ENCODE measurements at regions not wholly inside any gene's neighbourhood (a gene's known extent, or its start where the extent isn't known, plus 50 kb on each side); places are given as distances from the start of the nearest gene placed in this dataset.

- H3K4me1 ChIP-seq (ENCODE audit: control insufficient read depth, insufficient read depth, low read length, unreplicated experiment): peaks cover 22% of the 10 kb centered on the region
- no peak overlapping the region for H3K4me3 ChIP-seq (ENCODE audit: low read depth, low read length)
- H3K36me3 ChIP-seq (ENCODE audit: insufficient read depth, low read length): no peaks in the 10 kb centered on the region
- no peaks in the 10 kb centered on the region for H3K27me3 ChIP-seq (ENCODE audit: insufficient read depth, low read length)
- no peaks in the 10 kb centered on the region for H3K79me2 ChIP-seq (ENCODE audit: control insufficient read depth, insufficient read depth, low read length, unreplicated experiment)
- H2AFZ ChIP-seq (ENCODE audit: low read length, unreplicated experiment): no peak overlapping the region
- no peak overlapping the region for H3K27ac ChIP-seq (ENCODE audit: low read depth, low read length)
Measured at GRCh38 chr2:203585516-203585915, 50.4 kb upstream of the RAPH1 start.

GRCh38 chr2:203586206-203586605 is 51.1 kb upstream of the RAPH1 start:
- Histone ChIP-seq H3K27ac (ENCODE audit: low read depth, low read length) (no peak overlapping the region), H2AFZ (ENCODE audit: low read length, unreplicated experiment) (no peak overlapping the region), H3K4me3 (ENCODE audit: low read depth, low read length) (no peak overlapping the region), H3K4me1 (ENCODE audit: control insufficient read depth, insufficient read depth, low read length, unreplicated experiment) (peaks cover 24% of the 10 kb centered on the region), H3K79me2 (ENCODE audit: control insufficient read depth, insufficient read depth, low read length, unreplicated experiment) (no peaks in the 10 kb centered on the region), H3K36me3 (ENCODE audit: insufficient read depth, low read length) (no peaks in the 10 kb centered on the region), H3K27me3 (ENCODE audit: insufficient read depth, low read length) (no peaks in the 10 kb centered on the region)

- Histone ChIP-seq H3K36me3 (ENCODE audit: insufficient read depth, low read length) (no peaks in the 10 kb centered on the region), H3K27ac (ENCODE audit: low read depth, low read length) (no peak overlapping the region), H2AFZ (ENCODE audit: low read length, unreplicated experiment) (no peak overlapping the region), H3K27me3 (ENCODE audit: insufficient read depth, low read length) (no peaks in the 10 kb centered on the region), H3K4me3 (ENCODE audit: low read depth, low read length) (no peak overlapping the region), H3K4me1 (ENCODE audit: control insufficient read depth, insufficient read depth, low read length, unreplicated experiment) (peaks cover 29% of the 10 kb centered on the region), H3K79me2 (ENCODE audit: control insufficient read depth, insufficient read depth, low read length, unreplicated experiment) (no peaks in the 10 kb centered on the region)
Measured at GRCh38 chr2:203586696-203587095, 51.6 kb upstream of the RAPH1 start.

- Histone ChIP-seq H3K4me1 (ENCODE audit: control insufficient read depth, insufficient read depth, low read length, unreplicated experiment) (peaks cover 20% of the 10 kb centered on the region), H3K79me2 (ENCODE audit: control insufficient read depth, insufficient read depth, low read length, unreplicated experiment) (no peaks in the 10 kb centered on the region), H3K27me3 (ENCODE audit: insufficient read depth, low read length) (no peaks in the 10 kb centered on the region), H3K27ac (ENCODE audit: low read depth, low read length) (no peak overlapping the region), H3K4me3 (ENCODE audit: low read depth, low read length) (no peak overlapping the region), H2AFZ (ENCODE audit: low read length, unreplicated experiment) (no peak overlapping the region), H3K36me3 (ENCODE audit: insufficient read depth, low read length) (no peaks in the 10 kb centered on the region)
Measured at GRCh38 chr2:203590496-203590895, 55.4 kb upstream of the RAPH1 start.

GRCh38 chr2:203591642-203592041 is 56.5 kb upstream of the RAPH1 start:
- Histone ChIP-seq H3K4me3 (ENCODE audit: low read depth, low read length) (no peak overlapping the region), H3K79me2 (ENCODE audit: control insufficient read depth, insufficient read depth, low read length, unreplicated experiment) (no peaks in the 10 kb centered on the region), H3K36me3 (ENCODE audit: insufficient read depth, low read length) (no peaks in the 10 kb centered on the region), H2AFZ (ENCODE audit: low read length, unreplicated experiment) (no peak overlapping the region), H3K27ac (ENCODE audit: low read depth, low read length) (no peak overlapping the region), H3K27me3 (ENCODE audit: insufficient read depth, low read length) (no peaks in the 10 kb centered on the region), H3K4me1 (ENCODE audit: control insufficient read depth, insufficient read depth, low read length, unreplicated experiment) (peaks cover 25% of the 10 kb centered on the region)

GRCh38 chr2:203592470-203592869 is 57.4 kb upstream of the RAPH1 start:
- Histone ChIP-seq H3K27me3 (ENCODE audit: insufficient read depth, low read length) (no peaks in the 10 kb centered on the region), H3K4me3 (ENCODE audit: low read depth, low read length) (no peak overlapping the region), H3K4me1 (ENCODE audit: control insufficient read depth, insufficient read depth, low read length, unreplicated experiment) (peaks cover 25% of the 10 kb centered on the region), H3K79me2 (ENCODE audit: control insufficient read depth, insufficient read depth, low read length, unreplicated experiment) (no peaks in the 10 kb centered on the region), H2AFZ (ENCODE audit: low read length, unreplicated experiment) (no peak overlapping the region), H3K27ac (ENCODE audit: low read depth, low read length) (no peak overlapping the region), H3K36me3 (ENCODE audit: insufficient read depth, low read length) (no peaks in the 10 kb centered on the region)

GRCh38 chr2:203594541-203594940 is 59.4 kb upstream of the RAPH1 start:
- H3K79me2 ChIP-seq (ENCODE audit: control insufficient read depth, insufficient read depth, low read length, unreplicated experiment): no peaks in the 10 kb centered on the region
- H3K4me1 ChIP-seq (ENCODE audit: control insufficient read depth, insufficient read depth, low read length, unreplicated experiment): peaks cover 25% of the 10 kb centered on the region
- H3K27ac ChIP-seq (ENCODE audit: low read depth, low read length): no peak overlapping the region
- no peak overlapping the region for H3K4me3 ChIP-seq (ENCODE audit: low read depth, low read length)
- H2AFZ ChIP-seq (ENCODE audit: low read length, unreplicated experiment): no peak overlapping the region
- no peaks in the 10 kb centered on the region for H3K36me3 ChIP-seq (ENCODE audit: insufficient read depth, low read length)
- H3K27me3 ChIP-seq (ENCODE audit: insufficient read depth, low read length): no peaks in the 10 kb centered on the region

GRCh38 chr2:203596183-203596582 is 61.1 kb upstream of the RAPH1 start:
- no peak overlapping the region for H3K27ac ChIP-seq (ENCODE audit: low read depth, low read length)
- H3K79me2 ChIP-seq (ENCODE audit: control insufficient read depth, insufficient read depth, low read length, unreplicated experiment): no peaks in the 10 kb centered on the region
- H3K4me1 ChIP-seq (ENCODE audit: control insufficient read depth, insufficient read depth, low read length, unreplicated experiment): peaks cover 23% of the 10 kb centered on the region
- no peaks in the 10 kb centered on the region for H3K36me3 ChIP-seq (ENCODE audit: insufficient read depth, low read length)
- H3K4me3 ChIP-seq (ENCODE audit: low read depth, low read length): no peak overlapping the region
- H2AFZ ChIP-seq (ENCODE audit: low read length, unreplicated experiment): no peak overlapping the region
- no peaks in the 10 kb centered on the region for H3K27me3 ChIP-seq (ENCODE audit: insufficient read depth, low read length)

- H3K27me3 ChIP-seq (ENCODE audit: insufficient read depth, low read length): no peaks in the 10 kb centered on the region
- H3K4me3 ChIP-seq (ENCODE audit: low read depth, low read length): no peak overlapping the region
- no peaks in the 10 kb centered on the region for H3K79me2 ChIP-seq (ENCODE audit: control insufficient read depth, insufficient read depth, low read length, unreplicated experiment)
- peaks cover 11% of the 10 kb centered on the region for H3K4me1 ChIP-seq (ENCODE audit: control insufficient read depth, insufficient read depth, low read length, unreplicated experiment)
- no peak overlapping the region for H2AFZ ChIP-seq (ENCODE audit: low read length, unreplicated experiment)
- H3K36me3 ChIP-seq (ENCODE audit: insufficient read depth, low read length): no peaks in the 10 kb centered on the region
- no peak overlapping the region for H3K27ac ChIP-seq (ENCODE audit: low read depth, low read length)
Measured at GRCh38 chr2:203599509-203599908, 64.4 kb upstream of the RAPH1 start.

- Histone ChIP-seq H3K79me2 (ENCODE audit: control insufficient read depth, insufficient read depth, low read length, unreplicated experiment) (no peaks in the 10 kb centered on the region), H2AFZ (ENCODE audit: low read length, unreplicated experiment) (no peak overlapping the region), H3K27me3 (ENCODE audit: insufficient read depth, low read length) (no peaks in the 10 kb centered on the region), H3K4me3 (ENCODE audit: low read depth, low read length) (no peak overlapping the region), H3K27ac (ENCODE audit: low read depth, low read length) (no peak overlapping the region), H3K4me1 (ENCODE audit: control insufficient read depth, insufficient read depth, low read length, unreplicated experiment) (peaks cover 4% of the 10 kb centered on the region), H3K36me3 (ENCODE audit: insufficient read depth, low read length) (no peaks in the 10 kb centered on the region)
Measured at GRCh38 chr2:203600286-203600685, 65.2 kb upstream of the RAPH1 start.

GRCh38 chr2:203603456-203604389 is 68.6 kb upstream of the RAPH1 start:
- Histone ChIP-seq H3K4me1 (ENCODE audit: control insufficient read depth, insufficient read depth, low read length, unreplicated experiment) (no peaks in the 10 kb centered on the region), H3K36me3 (ENCODE audit: insufficient read depth, low read length) (no peaks in the 10 kb centered on the region), H2AFZ (ENCODE audit: low read length, unreplicated experiment) (no peak overlapping the region), H3K27ac (ENCODE audit: low read depth, low read length) (no peak overlapping the region), H3K27me3 (ENCODE audit: insufficient read depth, low read length) (no peaks in the 10 kb centered on the region), H3K4me3 (ENCODE audit: low read depth, low read length) (no peak overlapping the region), H3K79me2 (ENCODE audit: control insufficient read depth, insufficient read depth, low read length, unreplicated experiment) (no peaks in the 10 kb centered on the region)
